Left lung (tissue), 4 donors: ENCODE measurements at regions not wholly inside any gene's neighbourhood (a gene's known extent, or its start where the extent isn't known, plus 50 kb on each side); places are given as distances from the start of the nearest gene placed in this dataset.
"Not testable (repeated sequence)": the region's sequence is repeated elsewhere in the genome, so short reads cannot be mapped to it uniquely, and the experiment has no call there.

ENCODE experiments used
- ATAC-seq: fragments of 200-7000 bp; cut with Tn5 transposase; one replicate; pipeline ENCODE4 v1.9.1; 2020; ENCODE audit warnings: moderate library complexity
- DNase-seq, 4 donors: peaks; one replicate each; pipeline ENCODE4 v3.0.0-alpha.2; 2013 to 2020
- H3K27ac ChIP-seq, 2 donors: fragments of 200-600 bp; sonication (generic) in 1 of 2; one replicate each; pipeline versions ENCODE4 v1.5.0 to v1.8.0; 2020 to 2021
- H3K27me3 ChIP-seq, 2 donors: fragments of 200-600 bp; sonication (generic) in 1 of 2; one replicate each; pipeline versions ENCODE4 v1.5.0 to v1.8.0; 2020 to 2021
- H3K36me3 ChIP-seq, 2 donors: fragments of 200-600 bp; sonication (generic) in 1 of 2; one replicate each; pipeline versions ENCODE4 v1.5.0 to v1.8.0; 2020 to 2021
- H3K4me1 ChIP-seq, 2 donors: fragments of 200-600 bp; one replicate each; pipeline ENCODE4 v1.8.0; 2021
- H3K4me3 ChIP-seq, 2 donors: fragments of 200-600 bp; sonication (generic) in 1 of 2; one replicate each; pipeline versions ENCODE4 v1.5.0 to v1.8.0; 2020 to 2021; ENCODE audit warnings: mild to moderate bottlenecking in 1 of 2
- H3K9me3 ChIP-seq, 2 donors: fragments of 200-600 bp; sonication (generic) in 1 of 2; one replicate each; pipeline versions ENCODE4 v1.5.0 to v1.8.0; 2020 to 2021
- CTCF ChIP-seq, 2 donors: fragments of 200-600 bp; sonication (generic) in 1 of 2; IDR thresholded peaks; one replicate each; pipeline versions ENCODE4 v1.5.0 to v1.8.0; 2021; ENCODE audit warnings: antibody characterized with exemption in 2 of 2
- intact Hi-C, 2 donors: fragments of 100-400 bp; cut with DNase I; formaldehyde crosslinking; loops; one replicate each; pipeline versions ENCODE4 v1.11.2 to v1.14.2; 2022
- donor health status: DM: no; HTN: yes; CAD: no.
- donor health status: DM: no; HTN: no; CAD: no.

- Histone ChIP-seq H3K36me3 (no peaks in the 10 kb centered on the region), H3K4me3 (peak overlapping the region; percentile 34 to 51), H3K9me3 (no peaks in the 10 kb centered on the region), H3K27ac (peak overlapping the region; percentile 75 to 99), H3K4me1 (peaks cover 5 to 57% of the 10 kb centered on the region in 2 donors), H3K27me3 (peaks cover 11 to 69% of the 10 kb centered on the region in 2 donors)
- ATAC-seq (peak; percentile 79), DNase-seq (peak in 3 of 4 donors; percentile 61 to 94 (median 80))
- TF ChIP-seq CTCF (IDR thresholded peaks at IDR 0.05): peak; percentile 33 to 56
- intact Hi-C loops: no loop called here
These were observed 92.7 kb upstream of the SIRPA start for GRCh38 chr20:1802385-1803060.

GRCh38 chr20:1801929-1802306, 93.3 kb upstream of the SIRPA start:
- H3K27me3 ChIP-seq: peaks cover 11 to 69% of the 10 kb centered on the region in 2 donors
- H3K4me3 ChIP-seq: peak overlapping the region in 1 of 2 donors; percentile 51
- no peaks in the 10 kb centered on the region for H3K36me3 ChIP-seq
- ATAC-seq: no peak
- TF ChIP-seq CTCF (IDR thresholded peaks at IDR 0.05): no peak
- H3K27ac ChIP-seq: peak overlapping the region in 1 of 2 donors; percentile 99
- no peaks in the 10 kb centered on the region for H3K9me3 ChIP-seq
- DNase-seq: no peak
- peaks cover 5 to 51% of the 10 kb centered on the region in 2 donors for H3K4me1 ChIP-seq
- intact Hi-C loops: no loop called here

GRCh38 chr20:1801225-1801928, 93.8 kb upstream of the SIRPA start:
- Histone ChIP-seq H3K4me1 (peaks cover 5 to 51% of the 10 kb centered on the region in 2 donors), H3K9me3 (no peaks in the 10 kb centered on the region), H3K36me3 (no peaks in the 10 kb centered on the region), H3K27me3 (peaks cover 11 to 69% of the 10 kb centered on the region in 2 donors), H3K27ac (peak overlapping the region in 1 of 2 donors; percentile 99), H3K4me3 (peak overlapping the region in 1 of 2 donors; percentile 51)
- intact Hi-C loops: no loop called here
- DNase-seq (no peak), ATAC-seq (no peak)
- no peak for TF ChIP-seq CTCF (IDR thresholded peaks at IDR 0.05)

GRCh38 chr20:1800777-1801176, 94.4 kb upstream of the SIRPA start:
- Histone ChIP-seq H3K4me1 (peaks cover 5 to 51% of the 10 kb centered on the region in 2 donors), H3K4me3 (no peak overlapping the region), H3K27me3 (peaks cover 11 to 69% of the 10 kb centered on the region in 2 donors), H3K27ac (peak overlapping the region in 1 of 2 donors; percentile 99), H3K36me3 (no peaks in the 10 kb centered on the region), H3K9me3 (no peaks in the 10 kb centered on the region)
- no peak for TF ChIP-seq CTCF (IDR thresholded peaks at IDR 0.05)
- ATAC-seq (peak; percentile 15), DNase-seq (no peak)
- intact Hi-C loops: no loop called here

- no peak for TF ChIP-seq CTCF (IDR thresholded peaks at IDR 0.05)
- Histone ChIP-seq H3K27me3 (peaks cover 11 to 65% of the 10 kb centered on the region in 2 donors), H3K9me3 (no peaks in the 10 kb centered on the region), H3K4me3 (no peak overlapping the region), H3K27ac (no peak overlapping the region), H3K36me3 (no peaks in the 10 kb centered on the region), H3K4me1 (peaks cover 5 to 49% of the 10 kb centered on the region in 2 donors)
- DNase-seq (no peak), ATAC-seq (no peak)
- intact Hi-C loops: no loop called here
These were observed 95.0 kb upstream of the SIRPA start for GRCh38 chr20:1800180-1800579.

- ATAC-seq, H3K27ac ChIP-seq, H3K4me3 ChIP-seq, H3K9me3 ChIP-seq, intact Hi-C loops, H3K36me3 ChIP-seq: not testable (repeated sequence)
- peak in 1 of 4 donors; percentile 82 for DNase-seq
- peaks cover 5 to 45% of the 10 kb centered on the region in 2 donors for H3K4me1 ChIP-seq
- peaks cover 11 to 61% of the 10 kb centered on the region in 2 donors for H3K27me3 ChIP-seq
These were observed 95.5 kb upstream of the SIRPA start for GRCh38 chr20:1799746-1800145.
